CD14-positive monocyte (primary cell): ENCODE measurements at regions not wholly inside any gene's neighbourhood (a gene's known extent, or its start where the extent isn't known, plus 50 kb on each side); places are given as distances from the start of the nearest gene placed in this dataset.

Experiments
- DNase-seq, 3 donors: peaks; one replicate each; pipeline ENCODE4 v3.0.0-alpha.2; 2011 to 2022
- H2AFZ ChIP-seq: 2 replicates; pipeline ENCODE4 v1.6.0; 2012; ENCODE audit warnings: mild to moderate bottlenecking, low read depth, low read length, inconsistent platforms; ENCODE audit not compliant: insufficient read depth, poor library complexity, severe bottlenecking
- H3K27ac ChIP-seq, 2 donors: 1 replicate in 1 of 2; 2 replicates in 1 of 2; pipeline ENCODE4 v1.5.1; 2012 to 2013; ENCODE audit warnings: low read length in 2 of 2, control low read depth in 1 of 2, inconsistent platforms in 1 of 2, low read depth in 1 of 2, mild to moderate bottlenecking in 1 of 2
- H3K27me3 ChIP-seq, 2 donors: one replicate each; pipeline versions ENCODE4 v1.6.0 to v1.6.1; 2011 to 2013; ENCODE audit warnings: low read length in 2 of 2; ENCODE audit not compliant: control insufficient read depth in 2 of 2, insufficient read depth in 2 of 2
- H3K36me3 ChIP-seq, 2 donors: replicated peaks in 1 of 2; 1 replicate in 1 of 2; 2 replicates in 1 of 2; pipeline versions ENCODE4 v1.5.1 to v1.6.1; 2012 to 2013; ENCODE audit warnings: low read length in 2 of 2, control low read depth in 1 of 2, inconsistent platforms in 1 of 2, mild to moderate bottlenecking in 1 of 2; ENCODE audit not compliant: insufficient read depth in 2 of 2, control insufficient read depth in 1 of 2
- H3K4me1 ChIP-seq, 2 donors: 1 replicate in 1 of 2; 2 replicates in 1 of 2; pipeline versions ENCODE4 v1.5.1 to v1.6.1; 2012 to 2013; ENCODE audit warnings: low read length in 2 of 2, control low read depth in 1 of 2, inconsistent platforms in 1 of 2, mild to moderate bottlenecking in 1 of 2, moderate library complexity in 1 of 2; ENCODE audit not compliant: insufficient read depth in 2 of 2, control insufficient read depth in 1 of 2
- H3K4me2 ChIP-seq: replicated peaks from 2 replicates; pipeline ENCODE3; 2012; ENCODE audit warnings: low read length, moderate library complexity, mild to moderate bottlenecking; ENCODE audit not compliant: poor library complexity, severe bottlenecking; ENCODE audit errors: extremely low read depth
- H3K4me3 ChIP-seq, 3 experiments: fragments of 200-600 bp in 1 of 3; sonication (generic) in 1 of 3; replicated peaks in 1 of 3; 1 replicate in 2 of 3; 2 replicates in 1 of 3; pipeline ENCODE4 v1.5.1; 2011 to 2013; ENCODE audit warnings: low read length in 3 of 3, mild to moderate bottlenecking in 3 of 3, control low read depth in 2 of 3, low read depth in 2 of 3, inconsistent platforms in 1 of 3, moderate library complexity in 1 of 3
- H3K79me2 ChIP-seq: 2 replicates; pipeline ENCODE4 v1.6.0; 2012; ENCODE audit warnings: mild to moderate bottlenecking, control low read depth, inconsistent platforms, low read length, moderate library complexity; ENCODE audit not compliant: insufficient read depth
- H3K9ac ChIP-seq: 2 replicates; pipeline ENCODE4 v1.6.0; 2017; ENCODE audit warnings: low read length, mild to moderate bottlenecking; ENCODE audit not compliant: insufficient read depth, poor library complexity, severe bottlenecking
- H3K9me3 ChIP-seq, 2 donors: replicated peaks in 1 of 2; 1 replicate in 1 of 2; 2 replicates in 1 of 2; pipeline versions ENCODE4 v1.5.1 to v1.6.1; 2012 to 2013; ENCODE audit warnings: low read length in 2 of 2, control low read depth in 1 of 2; ENCODE audit not compliant: control insufficient read depth in 1 of 2, insufficient read depth in 1 of 2
- H4K20me1 ChIP-seq: 2 replicates; pipeline ENCODE4 v1.6.0; 2012; ENCODE audit warnings: mild to moderate bottlenecking, low read length, control low read depth, moderate library complexity; ENCODE audit not compliant: insufficient read depth
- H3K27ac Mint-ChIP-seq, 7 donors: one replicate each; pipeline ENCODE4 v1.8.0; 2020; ENCODE audit warnings: mild to moderate bottlenecking in 7 of 7, mixed read lengths in 7 of 7, moderate library complexity in 6 of 7, inconsistent platforms in 2 of 7
- H3K27me3 Mint-ChIP-seq, 3 donors: one replicate each; pipeline ENCODE4 v1.8.0; 2021 to 2022; ENCODE audit warnings: low read depth in 3 of 3, mild to moderate bottlenecking in 3 of 3, mixed read lengths in 3 of 3, moderate library complexity in 3 of 3, inconsistent platforms in 1 of 3
- H3K36me3 Mint-ChIP-seq, 2 donors: one replicate each; pipeline ENCODE4 v1.8.0; 2020; ENCODE audit warnings: mixed read lengths in 2 of 2, inconsistent platforms in 1 of 2, mild to moderate bottlenecking in 1 of 2
- H3K4me1 Mint-ChIP-seq: one replicate; pipeline ENCODE4 v1.8.0; 2020; ENCODE audit warnings: mild to moderate bottlenecking, mixed read lengths
- H3K4me3 Mint-ChIP-seq, 2 donors: one replicate each; pipeline ENCODE4 v1.8.0; 2020; ENCODE audit warnings: mild to moderate bottlenecking in 2 of 2, mixed read lengths in 2 of 2, moderate library complexity in 1 of 2
- H3K9me3 Mint-ChIP-seq, 7 donors: one replicate each; pipeline ENCODE4 v1.8.0; 2020 to 2022; ENCODE audit warnings: mixed read lengths in 7 of 7, mild to moderate bottlenecking in 6 of 7, moderate library complexity in 6 of 7, inconsistent platforms in 2 of 7
- CTCF ChIP-seq: fragments of 200-600 bp; IDR thresholded peaks from one replicate; pipeline ENCODE4 v1.8.0; 2022; ENCODE audit warnings: antibody characterized with exemption, mild to moderate bottlenecking
- WGBS: methylation state at CpG from one replicate; pipeline ENCODE4 v1.1.5; 2013; ENCODE audit warnings: missing lambda C conversion rate; ENCODE audit not compliant: insufficient coverage; 5-methylcytosine and 5-hydroxymethylcytosine counted together
- intact Hi-C, 2 donors: fragments of 100-400 bp; cut with micrococcal nuclease; formaldehyde crosslinking; loops; one replicate each; pipeline versions ENCODE4 v1.15.0 to v1.15.1; 2023

GRCh38 chr3:177474652-177475355 is 277.5 kb upstream of the TBL1XR1 start:
- intact Hi-C loops = no loop called here
- Histone ChIP-seq H3K4me1 (peaks cover 0 to 8% of the 10 kb centered on the region in 2 donors), H3K4me2 (no peak overlapping the region), H3K4me3 (no peak overlapping the region), H3K9ac (no peak overlapping the region), H2AFZ (no peak overlapping the region), H3K36me3 (no peaks in the 10 kb centered on the region), H3K79me2 (no peaks in the 10 kb centered on the region), H3K27ac (no peak overlapping the region), H3K9me3 (no peaks in the 10 kb centered on the region), H3K27me3 (no peaks in the 10 kb centered on the region), H4K20me1 (no peaks in the 10 kb centered on the region)
- H3K9me3 Mint-ChIP-seq = peaks cover 0 to 4% (median 0%) of the 10 kb centered on the region in 7 donors
- 97% methylated on average over 11 of the region's 11 CpGs for WGBS
- peaks cover 12% of the 10 kb centered on the region for H3K4me1 Mint-ChIP-seq
- DNase-seq = no peak
- H3K27me3 Mint-ChIP-seq = peaks cover 0 to 2% (median 0%) of the 10 kb centered on the region in 3 donors
- no peak overlapping the region for H3K4me3 Mint-ChIP-seq
- no peak for TF ChIP-seq CTCF
- no peak overlapping the region for H3K27ac Mint-ChIP-seq
- no peaks in the 10 kb centered on the region for H3K36me3 Mint-ChIP-seq

GRCh38 chr3:177475356-177475665 is 278.0 kb upstream of the TBL1XR1 start:
- H3K9ac ChIP-seq = no peak overlapping the region
- H4K20me1 ChIP-seq = no peaks in the 10 kb centered on the region
- H3K79me2 ChIP-seq = no peaks in the 10 kb centered on the region
- H3K4me3 ChIP-seq = no peak overlapping the region
- DNase-seq = no peak
- no peaks in the 10 kb centered on the region for H3K27me3 ChIP-seq
- no peaks in the 10 kb centered on the region for H3K36me3 ChIP-seq
- H3K27ac Mint-ChIP-seq = no peak overlapping the region
- H2AFZ ChIP-seq = no peak overlapping the region
- no peaks in the 10 kb centered on the region for H3K9me3 ChIP-seq
- H3K27ac ChIP-seq = no peak overlapping the region
- no peaks in the 10 kb centered on the region for H3K36me3 Mint-ChIP-seq
- TF ChIP-seq CTCF = no peak
- 93% methylated on average over 5 of the region's 5 CpGs for WGBS
- no peak overlapping the region for H3K4me2 ChIP-seq
- H3K4me1 ChIP-seq = peaks cover 0 to 8% of the 10 kb centered on the region in 2 donors
- peaks cover 0 to 3% (median 0%) of the 10 kb centered on the region in 7 donors for H3K9me3 Mint-ChIP-seq
- no peak overlapping the region for H3K4me3 Mint-ChIP-seq
- peaks cover 0 to 4% (median 0%) of the 10 kb centered on the region in 3 donors for H3K27me3 Mint-ChIP-seq
- H3K4me1 Mint-ChIP-seq = peaks cover 12% of the 10 kb centered on the region
- intact Hi-C loops = no loop called here
